SW480 (cell line): ENCODE measurements at regions not wholly inside any gene's neighbourhood (a gene's known extent, or its start where the extent isn't known, plus 50 kb on each side); places are given as distances from the start of the nearest gene placed in this dataset.
"Not testable (repeated sequence)": the region's sequence is repeated elsewhere in the genome, so short reads cannot be mapped to it uniquely, and the experiment has no call there.

Experiments used
- DNase-seq: peaks from one replicate; pipeline ENCODE4 v3.0.0-alpha.2; 2016; ENCODE audit warnings: low spot score

GRCh38 chr20:1810926-1811620, 84.1 kb upstream of the SIRPA start:
- peak; percentile 33 for DNase-seq

GRCh38 chr20:1810572-1810925, 84.7 kb upstream of the SIRPA start:
- DNase-seq: no peak

GRCh38 chr20:1809611-1810510, 85.3 kb upstream of the SIRPA start:
- DNase-seq: no peak

DNA sequence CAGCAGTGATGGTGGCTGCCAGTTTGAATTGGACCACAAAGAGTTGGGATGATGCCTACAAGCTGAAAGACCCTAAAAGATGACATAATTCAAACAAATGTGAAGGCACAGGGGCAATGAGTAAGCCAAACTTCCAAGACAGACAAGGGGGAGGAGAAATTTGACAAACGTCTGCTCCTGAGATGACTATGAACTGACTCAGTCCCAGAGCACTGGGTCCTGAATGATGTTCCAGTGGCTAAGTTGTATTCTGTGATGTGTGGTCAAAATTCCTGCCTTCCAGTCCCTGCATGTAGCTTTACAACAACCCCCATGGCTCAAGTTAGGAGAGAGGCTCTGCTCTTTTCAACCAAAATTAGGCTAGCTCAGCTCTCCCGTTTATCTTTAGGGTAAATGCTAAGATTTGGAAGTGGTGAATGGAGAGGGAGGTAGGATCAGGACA, 86.1 kb upstream of the SIRPA start:
- DNase-seq: peak; percentile 40

DNA sequence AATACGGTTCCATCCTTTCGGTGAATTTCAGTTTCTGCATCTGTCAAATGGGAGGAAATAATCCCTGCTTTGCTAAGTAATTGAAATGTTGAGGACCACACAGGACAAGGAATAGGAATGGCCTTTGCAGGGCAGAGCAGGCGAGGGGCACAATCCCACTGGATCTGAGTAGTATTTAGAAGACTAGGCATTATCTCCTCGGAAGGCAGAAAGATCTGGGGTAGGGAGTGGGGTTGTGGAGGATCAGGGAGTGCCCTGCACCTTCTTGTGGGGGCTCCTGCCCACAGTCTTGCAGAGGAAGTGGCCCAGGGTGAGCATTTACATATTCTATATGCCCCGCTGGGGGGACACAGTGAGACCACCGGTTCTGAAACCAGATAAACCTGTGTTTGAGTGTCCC, 87.1 kb upstream of the SIRPA start:
- no peak for DNase-seq

DNA sequence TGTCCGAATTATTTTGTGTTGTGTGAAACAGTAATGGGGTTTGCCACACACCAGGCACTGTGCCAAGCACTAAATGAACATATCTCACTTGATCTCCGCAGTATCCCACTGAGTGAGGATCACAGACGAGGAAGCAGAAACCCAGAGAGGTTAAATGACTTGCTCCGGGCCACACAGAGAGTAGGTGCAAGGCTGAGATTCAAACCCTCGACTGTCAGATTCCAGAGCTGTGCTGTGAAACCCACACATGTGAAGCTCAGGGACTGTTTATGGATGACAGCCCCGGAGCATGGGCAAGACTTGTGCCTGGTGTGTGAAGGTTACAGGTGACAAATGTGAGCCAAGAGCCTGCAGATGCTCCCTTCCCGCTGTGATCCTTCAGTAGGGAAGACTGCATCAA, 87.8 kb upstream of the SIRPA start:
- DNase-seq: no peak

GRCh38 chr20:1806456-1806855, 88.8 kb upstream of the SIRPA start:
- DNase-seq: no peak

DNA sequence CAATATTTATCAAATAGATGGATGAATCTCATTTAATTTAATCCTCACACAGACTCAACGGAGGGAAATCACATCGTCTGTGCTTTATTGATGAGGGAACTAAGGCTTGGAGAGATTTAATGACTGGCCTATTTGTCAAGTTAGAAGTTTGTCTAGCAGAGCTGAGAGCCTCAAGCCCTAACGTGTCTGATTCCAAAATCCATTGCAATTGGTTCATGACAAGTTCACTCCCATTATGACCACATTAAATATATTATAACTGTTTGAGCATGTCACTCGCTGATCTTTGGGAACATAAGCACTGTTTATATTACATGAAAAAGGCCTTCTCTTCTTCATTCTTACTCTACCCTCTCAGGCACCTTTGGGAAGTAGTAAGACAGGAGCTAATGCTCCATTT, 89.4 kb upstream of the SIRPA start:
- DNase-seq: no peak

DNA sequence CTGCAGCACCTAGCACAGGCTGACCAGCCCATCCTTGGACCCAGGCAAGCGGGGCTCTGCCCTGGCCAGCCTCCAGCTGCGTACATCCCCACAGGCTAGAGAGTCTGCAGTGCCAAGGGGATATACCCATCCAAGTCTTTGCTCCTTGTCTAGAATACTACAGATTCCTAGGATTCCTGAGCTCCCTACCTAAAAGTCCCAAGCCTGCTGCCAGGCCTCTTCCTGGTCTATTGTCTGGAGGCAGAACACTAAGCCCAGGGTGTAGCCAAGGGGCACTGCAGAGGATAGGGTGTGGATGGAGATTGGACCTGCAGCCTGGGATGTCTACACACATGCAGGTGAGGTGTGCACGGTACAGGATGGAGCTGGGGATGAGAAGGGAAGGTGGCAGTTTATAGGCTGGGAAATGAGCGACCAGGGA, 90.0 kb upstream of the SIRPA start:
- peak; percentile 27 for DNase-seq

DNA sequence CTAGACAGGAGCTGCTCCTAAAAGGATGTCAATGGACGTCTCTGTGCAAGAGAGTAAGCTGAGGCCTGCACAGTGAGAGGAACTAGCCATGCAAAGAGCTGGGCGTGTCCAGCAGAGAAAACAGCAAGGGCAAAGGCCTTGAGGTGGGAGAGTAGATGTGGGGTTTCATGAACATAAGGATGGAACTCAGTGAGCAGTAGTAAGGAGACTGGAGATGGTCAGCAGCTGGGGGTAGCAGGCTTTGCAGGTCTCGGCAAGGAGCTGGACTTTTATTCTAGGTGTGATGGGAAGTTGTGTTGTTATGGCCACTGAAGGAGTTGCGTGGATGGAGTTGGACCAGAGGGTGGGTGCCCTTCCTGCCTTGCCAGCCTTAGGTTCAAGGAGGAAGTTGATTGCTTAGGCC, 90.7 kb upstream of the SIRPA start:
- DNase-seq: no peak

DNA sequence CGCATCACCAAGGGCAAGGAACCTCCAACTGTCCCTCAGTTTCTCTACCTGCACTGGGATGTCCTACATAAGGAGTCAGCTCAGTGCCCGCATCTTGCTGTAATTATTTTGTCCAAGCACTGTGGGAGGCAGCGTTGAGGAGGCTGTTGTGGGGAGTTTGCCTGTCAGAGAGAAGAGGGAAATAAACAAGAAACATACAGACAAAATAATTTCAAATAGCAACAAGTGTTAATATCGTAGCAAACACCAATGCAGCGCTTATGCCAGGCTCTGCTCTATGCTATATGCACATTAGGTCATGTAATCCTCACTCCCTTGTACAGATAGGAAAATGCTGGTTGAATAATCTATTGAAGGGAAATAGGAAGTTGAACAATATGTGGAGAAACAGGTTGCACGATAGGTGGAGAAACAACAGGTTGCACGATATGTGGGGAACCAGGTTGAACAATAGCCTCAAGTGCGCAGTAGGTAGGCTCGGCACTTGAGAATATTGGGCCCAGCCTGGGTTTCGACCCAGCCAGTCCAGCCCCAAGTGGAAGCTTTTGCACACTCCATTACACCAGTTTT, 91.2 kb upstream of the SIRPA start:
- DNase-seq: no peak

GRCh38 chr20:1803061-1803931, 91.9 kb upstream of the SIRPA start:
- DNase-seq: no peak

DNA sequence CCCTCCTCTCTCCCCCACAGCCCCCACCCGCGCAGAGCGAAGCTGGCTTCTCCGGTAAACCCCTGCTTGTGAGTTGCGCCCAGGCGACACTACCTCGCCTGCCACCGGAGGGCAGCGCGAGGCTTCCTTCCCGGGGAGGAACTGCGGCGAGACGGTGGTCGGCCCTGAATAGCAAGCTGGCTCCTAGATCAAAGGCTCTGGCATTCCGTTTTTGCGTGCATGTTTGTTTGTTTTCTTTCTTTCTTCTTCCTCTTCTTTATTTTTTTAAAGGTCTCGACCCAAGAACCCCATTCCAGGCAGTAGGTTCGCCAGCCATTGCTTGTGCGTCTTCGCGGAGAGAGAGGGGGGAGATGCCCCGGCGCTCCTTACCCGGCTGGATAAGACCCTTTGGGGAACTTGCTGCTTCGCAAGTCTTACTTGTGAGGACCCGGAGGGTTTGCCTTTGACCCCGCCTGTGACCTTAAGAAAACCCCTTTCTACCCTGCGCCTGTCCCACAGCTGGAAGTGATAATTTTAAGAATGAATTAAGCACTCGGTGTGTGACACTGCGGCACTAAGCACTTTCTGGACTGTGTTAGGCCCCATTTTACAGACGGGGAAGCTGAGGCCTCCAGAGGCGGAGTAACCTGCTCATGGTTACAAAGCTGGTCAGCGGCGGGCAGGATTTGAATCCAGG, 92.7 kb upstream of the SIRPA start:
- DNase-seq: peak; percentile 68

DNA sequence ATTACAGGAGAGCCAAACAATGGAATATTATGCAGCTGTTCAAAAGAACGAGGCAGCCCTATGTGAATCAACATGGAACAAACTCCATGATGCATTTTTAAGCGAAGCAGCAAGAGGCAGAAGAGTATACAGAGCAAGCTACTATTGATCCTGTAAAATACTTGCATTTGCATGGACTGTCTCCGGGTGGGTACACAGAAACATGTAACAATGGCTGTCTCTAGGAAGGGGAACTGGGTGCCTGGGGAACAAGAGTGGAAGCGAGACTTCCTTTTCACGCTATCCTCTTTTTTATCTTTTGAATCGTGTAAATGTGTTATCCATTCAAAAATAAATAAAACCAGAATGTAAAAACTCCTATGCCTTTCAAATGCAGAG, 93.3 kb upstream of the SIRPA start:
- DNase-seq: no peak

DNA sequence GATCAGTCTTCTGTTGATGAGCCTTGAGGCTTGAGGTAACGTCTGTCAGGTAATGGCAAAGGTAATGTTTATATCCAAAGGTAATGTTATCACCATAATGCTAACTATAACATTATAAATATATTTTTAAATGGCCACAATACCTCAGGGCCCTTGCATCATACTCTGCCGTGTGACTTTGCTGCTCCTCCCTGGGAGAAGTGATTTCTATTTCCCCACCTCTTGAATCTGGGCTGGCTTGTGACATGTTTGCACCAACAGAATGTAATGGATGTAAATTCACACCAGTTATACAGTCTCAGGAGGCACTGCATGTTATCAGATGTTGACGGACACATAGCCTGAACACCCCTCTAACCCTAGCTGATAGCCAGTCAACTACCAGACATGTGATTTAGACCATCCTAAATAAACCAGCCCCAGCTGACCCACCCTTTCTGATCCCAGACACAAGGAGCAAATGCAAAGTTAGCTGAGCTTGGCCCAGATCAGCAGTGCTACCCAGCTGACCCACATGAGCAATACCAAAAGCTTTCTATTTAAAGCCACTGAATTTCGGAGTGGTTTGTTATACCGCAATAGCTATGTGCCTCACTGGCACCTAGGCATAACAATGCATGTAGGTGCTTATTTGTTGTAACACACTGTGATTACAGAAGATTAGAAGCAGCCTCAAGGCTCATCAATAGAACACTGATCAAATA, 93.8 kb upstream of the SIRPA start:
- DNase-seq: no peak

DNA sequence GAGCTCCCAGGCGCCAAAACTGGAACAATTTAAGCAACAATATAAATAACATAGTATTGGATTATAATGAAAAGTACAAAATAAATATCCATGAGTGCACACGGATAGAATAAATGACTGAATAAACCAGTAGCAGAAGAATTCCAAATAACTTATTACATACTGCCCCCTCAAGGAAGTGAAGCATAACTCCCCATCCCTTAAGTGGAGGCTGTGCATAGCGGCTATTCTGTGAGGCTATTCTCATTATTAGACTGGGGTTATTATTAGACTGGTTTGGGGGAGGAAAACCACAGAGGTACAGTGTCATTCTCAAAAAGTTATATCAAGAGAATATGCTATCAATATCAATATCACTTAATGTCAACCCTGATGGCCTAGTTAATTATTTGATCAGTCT, 94.4 kb upstream of the SIRPA start:
- peak; percentile 43 for DNase-seq

DNA sequence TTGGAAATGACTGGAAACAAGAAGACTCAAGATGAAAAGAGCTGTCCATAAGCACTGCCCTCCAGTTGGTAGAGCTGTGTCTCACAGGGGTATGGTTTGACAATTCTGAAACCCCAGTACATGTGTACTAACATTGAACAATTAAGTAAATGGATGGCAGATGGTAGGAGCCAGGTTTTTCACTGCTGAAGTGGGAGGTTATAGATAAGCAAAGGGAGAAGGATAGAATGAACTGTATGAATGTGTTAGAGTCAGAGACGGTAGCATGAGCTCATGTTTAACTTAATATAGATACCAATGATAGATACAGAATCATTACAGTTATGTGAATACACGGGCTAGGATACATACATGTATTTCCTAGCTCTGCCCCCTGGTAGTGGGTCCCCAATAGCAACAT, 95.0 kb upstream of the SIRPA start:
- no peak for DNase-seq

- not testable (repeated sequence) for DNase-seq
These were observed 95.5 kb upstream of the SIRPA start for GRCh38 chr20:1799746-1800145.

- DNase-seq: no peak
These were observed 96.2 kb upstream of the SIRPA start for GRCh38 chr20:1798982-1799381.

DNA sequence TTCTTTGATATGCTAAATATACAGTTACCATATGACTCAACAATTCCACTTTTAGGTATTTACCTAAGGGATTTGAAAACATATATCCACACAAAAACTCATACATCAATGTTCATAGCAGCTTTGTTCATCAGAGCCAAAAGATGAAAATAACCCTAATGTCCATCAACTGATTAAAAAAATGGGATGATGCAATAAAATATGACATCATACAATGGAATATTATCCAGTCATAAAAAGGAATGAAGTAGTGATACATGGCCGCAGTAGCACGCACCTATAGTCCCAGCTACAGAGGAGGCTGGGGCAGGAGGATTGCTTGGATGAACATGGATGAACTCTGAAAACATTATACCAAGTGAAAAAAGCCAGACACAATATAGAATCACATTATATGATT, 101.4 kb upstream of the SIRPA start:
- DNase-seq: no peak

- no peak for DNase-seq
These were observed 102.9 kb upstream of the SIRPA start for GRCh38 chr20:1792274-1792673.
